Limb (tissue), 2 donors: ENCODE measurements at regions not wholly inside any gene's neighbourhood (a gene's known extent, or its start where the extent isn't known, plus 50 kb on each side); places are given as distances from the start of the nearest gene placed in this dataset.
"Not testable (repeated sequence)": the region's sequence is repeated elsewhere in the genome, so short reads cannot be mapped to it uniquely, and the experiment has no call there.

ENCODE experiments used
- DNase-seq, 2 donors: peaks; one replicate each; pipeline ENCODE4 v3.0.0-alpha.2; 2016; ENCODE audit errors: extremely low spot score in 2 of 2

DNA sequence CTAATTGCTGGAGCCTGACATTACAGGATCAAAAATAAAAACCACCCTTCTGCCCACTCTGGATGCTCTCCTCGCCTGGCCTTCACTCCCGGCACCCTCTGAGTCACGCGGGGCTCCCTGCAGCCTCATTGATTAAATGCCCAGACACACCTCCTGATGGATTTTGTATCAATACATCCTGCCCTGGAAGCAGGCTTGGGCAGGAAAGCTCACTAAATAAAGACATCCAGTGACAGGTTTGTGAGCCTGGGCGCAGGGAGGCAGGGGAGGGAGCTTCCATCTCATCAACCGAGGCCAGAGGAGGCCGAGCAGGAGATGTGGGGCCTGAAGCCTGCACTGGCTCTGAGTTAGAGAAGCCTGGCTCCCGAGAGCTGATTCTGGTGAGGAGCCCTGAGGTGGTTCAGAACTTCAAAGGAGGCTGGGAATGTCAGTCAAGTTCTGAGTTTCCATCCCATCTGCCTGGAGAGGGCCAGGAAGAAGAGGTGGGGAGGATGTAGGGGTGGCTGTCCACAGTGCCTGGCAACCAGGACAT lies 318.6 kb downstream of the ADGRD1 start:
- not testable (repeated sequence) for DNase-seq

DNA sequence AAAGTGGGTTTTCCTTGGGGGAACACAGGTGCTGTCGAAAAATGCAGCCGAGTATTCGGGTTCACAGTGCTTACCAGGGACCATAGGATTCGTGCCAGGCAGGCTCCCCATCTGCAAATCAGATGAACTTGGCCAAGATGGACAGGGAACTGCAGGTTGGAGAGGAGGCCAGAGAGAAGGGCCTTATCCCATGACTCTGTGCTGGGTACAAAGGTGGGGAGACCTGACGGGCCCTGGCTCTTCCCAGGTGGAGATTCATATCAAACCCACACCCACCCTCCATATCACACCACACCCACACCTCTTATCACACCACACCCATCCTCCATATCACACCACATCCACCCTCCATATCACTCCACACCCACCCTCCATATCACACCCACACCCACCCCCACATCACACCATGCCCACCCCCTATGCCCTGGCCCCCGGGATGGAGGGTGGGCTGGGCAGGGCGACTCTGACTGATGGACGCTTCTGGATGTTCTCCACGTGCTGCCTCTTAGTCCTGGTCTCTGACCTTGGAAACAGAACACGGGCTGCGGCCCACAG lies 319.7 kb downstream of the ADGRD1 start:
- no peak for DNase-seq

GRCh38 chr12:131274061-131274460 lies 320.4 kb downstream of the ADGRD1 start:
- DNase-seq = no peak

DNA sequence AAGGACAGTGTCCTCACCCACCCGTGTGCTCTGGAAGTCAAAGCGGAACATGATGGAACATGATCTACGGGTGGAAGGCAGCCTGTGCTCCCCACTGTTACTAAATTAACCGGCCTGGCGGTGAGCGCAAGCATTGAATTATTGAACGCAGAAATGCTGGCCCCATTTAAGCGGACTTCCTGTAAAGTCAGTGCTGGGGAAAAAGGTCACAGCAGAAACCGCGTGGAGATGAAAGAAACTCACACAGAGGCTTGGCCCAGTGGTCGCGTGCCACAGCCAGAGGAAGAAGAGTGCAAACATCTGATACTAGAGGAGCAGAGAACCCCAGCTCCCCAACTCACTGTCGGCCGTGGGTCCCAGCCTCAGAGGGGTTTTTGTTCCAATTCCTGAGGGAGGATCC lies 321.2 kb downstream of the ADGRD1 start:
- DNase-seq = no peak

DNA sequence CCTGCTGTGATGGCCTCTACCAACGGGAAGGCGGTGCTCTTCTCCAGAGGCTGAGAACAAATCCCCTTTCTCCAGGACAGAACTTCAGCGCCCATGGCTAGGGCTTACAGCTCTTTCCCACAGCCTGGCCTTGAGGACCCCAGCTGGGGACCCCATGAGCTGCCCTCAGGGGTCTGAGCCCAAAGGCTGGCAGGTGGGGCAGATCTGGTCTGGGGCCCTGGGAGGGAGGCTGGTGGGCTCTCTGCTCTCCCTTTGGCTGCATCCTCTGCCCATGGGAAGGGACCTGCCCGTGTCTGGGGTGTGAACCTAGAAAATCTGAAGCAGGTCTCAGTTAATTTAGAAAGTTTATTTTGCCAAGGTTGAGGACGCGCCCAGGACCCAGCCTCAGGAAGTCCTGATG lies 322.1 kb downstream of the ADGRD1 start:
- no peak for DNase-seq

DNA sequence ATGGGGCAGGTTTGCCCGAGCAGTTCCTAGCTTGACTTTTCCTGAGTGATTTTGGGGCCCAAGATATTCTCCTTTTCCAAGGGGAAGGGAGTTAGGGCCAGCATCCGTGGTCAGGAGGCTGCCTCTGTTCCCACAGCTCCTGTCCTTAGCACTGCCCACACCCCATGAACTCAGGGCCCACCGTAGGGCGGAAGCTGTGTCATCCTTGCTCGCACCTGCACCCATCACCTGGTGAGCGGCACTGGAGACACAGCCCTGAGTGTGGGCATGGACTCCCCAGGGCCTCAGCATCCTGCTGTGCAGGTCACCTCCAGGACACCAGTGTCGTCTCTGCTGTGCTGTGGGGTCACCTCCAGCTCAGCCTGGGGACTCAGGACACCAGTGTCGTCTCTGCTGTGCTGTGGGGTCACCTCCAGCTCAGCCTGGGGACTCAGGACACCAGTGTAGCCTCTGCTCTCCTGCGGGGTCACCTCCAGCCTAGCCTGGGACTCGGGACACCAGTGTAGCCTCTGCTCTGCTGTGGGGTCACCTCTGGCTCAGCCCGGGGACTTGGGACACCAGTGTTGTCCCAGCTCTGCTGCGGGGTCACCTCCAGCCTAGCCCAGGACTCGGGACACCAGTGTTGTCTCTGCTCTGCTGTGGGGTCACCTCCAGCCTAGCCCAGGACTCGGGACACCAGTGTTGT lies 322.9 kb downstream of the ADGRD1 start:
- DNase-seq = no peak

DNA sequence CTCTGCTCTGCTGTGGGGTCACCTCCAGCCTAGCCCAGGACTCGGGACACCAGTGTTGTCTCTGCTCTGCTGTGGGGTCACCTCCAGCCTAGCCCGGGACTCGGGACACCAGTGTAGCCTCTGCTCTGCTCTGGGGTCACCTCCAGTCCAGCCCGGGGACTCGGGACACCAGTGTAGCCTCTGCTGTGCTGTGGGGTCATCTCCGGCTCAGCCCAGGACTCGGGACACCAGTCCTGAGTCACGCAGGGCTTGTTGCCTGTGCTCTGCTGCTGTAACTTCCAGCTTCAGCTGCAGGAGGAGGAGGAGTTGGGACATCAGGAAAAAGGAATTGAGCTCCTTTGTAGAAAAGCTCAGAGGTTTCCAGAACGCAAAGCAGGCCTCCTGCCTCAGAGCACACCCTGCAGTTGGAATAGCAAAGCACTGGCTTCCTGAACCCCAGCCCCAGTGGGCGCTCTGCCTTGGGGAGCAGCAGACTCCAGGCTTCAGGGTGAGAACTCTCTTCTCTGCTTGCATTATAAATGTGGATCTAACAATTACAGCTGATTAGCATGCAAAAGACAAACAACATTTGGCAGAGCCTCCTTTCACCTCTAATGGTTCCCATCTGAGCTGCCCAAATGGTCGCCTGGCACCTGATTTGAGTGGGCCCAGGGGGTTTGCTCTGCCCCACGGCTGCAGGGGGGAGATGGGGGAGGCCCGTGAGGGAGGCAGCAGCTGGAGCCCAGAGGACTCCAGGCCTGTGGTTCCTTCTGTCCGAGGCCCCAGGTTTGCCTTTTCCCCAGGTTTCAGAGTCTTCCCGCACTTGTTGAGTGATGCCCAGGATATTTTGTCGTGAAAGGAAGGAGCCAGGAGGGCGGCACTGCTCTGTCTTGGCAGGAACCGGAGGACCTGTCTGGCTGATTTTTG lies 323.7 kb downstream of the ADGRD1 start:
- DNase-seq = not testable (repeated sequence)

- DNase-seq = not testable (repeated sequence)
Observed at GRCh38 chr12:131278451-131279115, 324.9 kb downstream of the ADGRD1 start.

GRCh38 chr12:131279281-131279921 lies 325.7 kb downstream of the ADGRD1 start:
- no peak for DNase-seq

- no peak for DNase-seq
Observed at GRCh38 chr12:131280426-131280825, 326.7 kb downstream of the ADGRD1 start.

DNA sequence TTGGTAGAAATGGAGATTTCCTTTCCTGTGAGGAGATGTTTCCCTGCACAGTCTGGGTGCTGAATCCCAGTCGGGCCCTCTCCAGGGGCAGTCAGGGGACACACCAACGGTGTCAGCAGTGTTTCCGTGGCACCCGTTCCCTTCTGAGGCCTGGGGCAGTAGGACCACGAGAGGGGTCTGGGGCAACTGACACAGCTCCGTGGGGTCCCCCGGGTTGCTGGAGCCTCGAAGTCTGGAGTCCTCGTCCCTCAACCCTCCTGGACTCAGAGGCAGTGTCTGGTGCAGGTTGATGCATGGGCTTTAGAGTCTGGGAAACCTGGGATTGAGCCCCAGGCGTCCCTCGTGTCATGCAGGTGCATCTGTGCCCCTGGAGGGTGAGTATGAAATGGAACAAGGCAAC lies 327.3 kb downstream of the ADGRD1 start:
- no peak for DNase-seq

DNA sequence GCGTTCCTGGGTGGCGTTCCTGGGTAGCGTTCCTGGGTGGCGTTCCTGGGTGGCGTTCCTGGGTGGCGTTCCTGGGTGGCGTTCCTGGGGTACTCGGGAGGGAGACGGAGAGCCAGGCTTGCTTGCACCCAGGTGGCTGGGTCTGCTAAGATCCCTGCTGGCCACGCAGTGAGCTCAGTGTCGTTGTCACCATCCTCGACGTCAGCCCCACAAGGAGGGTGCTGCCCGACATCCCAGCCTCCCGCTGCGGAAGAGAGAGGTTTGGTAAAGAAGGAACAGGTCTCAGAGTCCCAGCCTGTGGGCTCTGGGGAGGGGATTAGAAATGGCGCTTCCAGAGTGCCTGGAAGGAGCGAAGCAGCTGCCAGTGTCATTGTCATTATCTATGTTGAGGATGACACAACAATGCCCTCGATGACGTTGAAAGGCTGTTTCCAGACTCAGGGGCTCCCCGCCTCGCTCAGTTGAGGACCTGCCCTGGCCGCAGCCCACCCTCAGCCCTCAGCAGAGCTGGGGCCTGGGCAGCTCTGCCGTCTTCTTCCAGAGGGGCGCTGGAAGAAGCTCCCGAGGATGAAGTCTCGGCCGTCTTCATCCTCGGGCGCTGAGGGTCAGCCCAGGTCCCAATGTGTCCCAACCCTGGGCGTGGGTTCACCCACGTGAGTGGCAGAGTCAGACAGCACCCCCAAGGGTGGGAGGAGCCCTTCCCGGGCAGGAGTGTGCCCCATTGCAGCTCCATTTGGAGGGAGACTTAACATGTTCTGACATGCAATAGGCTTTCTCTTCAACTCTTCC lies 328.8 kb downstream of the ADGRD1 start:
- DNase-seq = no peak

DNA sequence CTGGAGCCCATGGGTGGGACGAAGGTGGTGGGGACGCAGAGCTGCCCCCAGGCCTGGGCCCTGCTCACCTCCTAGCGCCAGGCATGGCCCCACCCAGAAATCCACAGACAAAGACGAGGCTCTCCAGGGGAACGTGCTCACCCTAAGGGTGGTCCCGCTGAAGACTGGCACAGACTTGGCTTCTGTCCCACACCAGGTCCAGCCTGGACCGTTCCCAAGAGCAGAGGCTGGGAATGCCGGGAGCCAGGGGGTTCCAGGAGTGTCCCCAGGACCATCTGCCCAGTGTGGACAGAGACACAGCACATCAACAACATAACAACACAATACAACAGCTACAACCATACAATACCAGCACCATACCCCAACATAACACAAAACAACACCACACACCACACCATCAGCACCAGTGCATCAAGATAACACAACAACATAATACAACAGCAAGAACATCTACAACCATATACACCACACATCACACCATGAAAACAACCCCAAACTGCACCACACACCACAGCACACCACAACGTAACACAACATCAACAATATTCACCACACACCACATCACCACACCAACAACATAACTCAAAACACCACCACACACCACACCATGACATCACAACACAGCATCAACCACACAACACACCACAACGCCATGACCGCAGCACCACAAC lies 329.6 kb downstream of the ADGRD1 start:
- DNase-seq = no peak

DNA sequence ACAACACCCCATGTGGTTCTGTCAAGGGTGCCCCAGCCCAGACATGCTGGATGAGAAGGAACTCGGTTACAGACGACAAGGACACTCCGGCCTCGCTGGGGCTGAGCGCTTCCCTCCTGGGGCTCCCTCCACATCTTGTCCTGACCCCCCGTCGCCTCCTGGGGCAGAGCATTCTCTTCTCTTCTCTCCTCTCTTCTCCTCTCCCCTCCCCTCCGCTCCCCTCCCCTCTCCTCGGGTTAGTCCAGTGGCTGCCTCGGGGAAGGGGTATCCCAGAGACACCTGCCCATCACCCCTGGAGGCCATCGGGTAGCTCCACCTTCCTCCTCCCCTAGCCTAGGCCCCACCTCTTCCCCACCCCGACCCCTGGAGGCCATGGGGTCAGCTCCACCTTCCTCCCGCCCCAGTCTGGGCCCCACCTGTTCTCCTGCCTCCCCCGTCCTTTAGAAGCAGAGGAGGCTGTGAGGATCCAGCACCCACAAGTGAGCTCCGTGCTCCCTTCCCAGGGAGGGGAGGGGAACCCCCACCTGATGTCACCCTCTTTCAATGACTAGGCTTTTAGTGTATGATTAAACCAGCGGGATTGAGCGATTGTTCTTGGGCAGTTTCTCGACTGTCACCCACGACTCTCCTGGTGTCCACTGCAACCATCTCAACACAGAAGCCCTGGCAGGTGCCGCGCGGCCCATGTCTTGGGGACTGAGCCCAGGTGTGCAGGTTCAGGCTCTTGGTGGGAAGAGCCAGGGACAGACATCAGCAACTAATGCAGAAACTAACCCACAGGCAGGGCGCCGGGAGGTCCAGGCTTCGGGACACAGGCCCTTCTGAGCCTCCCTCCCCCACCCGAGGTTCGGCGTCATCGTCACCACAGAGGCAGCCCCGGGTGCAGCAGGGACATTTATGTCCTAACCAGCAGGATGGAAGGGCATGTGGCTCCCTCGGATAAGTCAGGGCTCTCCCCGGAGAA lies 330.4 kb downstream of the ADGRD1 start:
- not testable (repeated sequence) for DNase-seq

- not testable (repeated sequence) for DNase-seq
Observed at GRCh38 chr12:131284954-131285904, 331.5 kb downstream of the ADGRD1 start.

DNA sequence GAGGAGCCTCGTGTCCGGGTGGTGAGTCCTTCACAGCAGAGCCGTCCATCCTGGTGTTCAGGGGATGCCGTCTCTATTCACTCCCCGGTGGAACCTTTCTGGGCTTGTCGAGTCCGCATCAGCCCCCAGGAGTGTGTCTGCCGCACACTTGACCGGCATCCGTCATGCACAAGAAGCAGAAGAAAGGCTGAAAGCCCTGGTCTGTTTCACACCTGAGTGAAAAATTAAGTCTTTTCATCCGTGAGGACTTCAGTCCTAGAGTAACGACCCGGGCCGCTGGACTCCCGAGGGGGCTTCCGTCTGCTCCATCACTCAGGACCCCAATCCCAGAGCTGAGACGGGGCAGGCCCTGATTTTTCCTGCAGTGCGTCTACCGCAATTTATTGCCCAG lies 332.2 kb downstream of the ADGRD1 start:
- not testable (repeated sequence) for DNase-seq

GRCh38 chr12:131286301-131286700 lies 332.6 kb downstream of the ADGRD1 start:
- not testable (repeated sequence) for DNase-seq
